OCI-LY7 (cell line): ENCODE measurements at regions not wholly inside any gene's neighbourhood (a gene's known extent, or its start where the extent isn't known, plus 50 kb on each side); places are given as distances from the start of the nearest gene placed in this dataset.
"Not testable (repeated sequence)": the region's sequence is repeated elsewhere in the genome, so short reads cannot be mapped to it uniquely, and the experiment has no call there.

Experiments used
- CTCF ChIP-seq: fragments of 200-600 bp; sonication (generic); conservative IDR thresholded peaks from 2 replicates; pipeline ENCODE4 v1.5.1; 2014; ENCODE audit warnings: mild to moderate bottlenecking, antibody characterized with exemption, low read length, moderate library complexity, mixed read lengths
- EZH2phosphoT487 ChIP-seq: fragments of 200-600 bp; sonication (generic); IDR thresholded peaks from 2 replicates; pipeline ENCODE4 v1.6.1; 2018; ENCODE audit warnings: low read depth, borderline replicate concordance, mild to moderate bottlenecking, mixed run types, antibody characterized with exemption, low read length, moderate library complexity, mixed read lengths

- TF ChIP-seq CTCF, EZH2phosphoT487: not testable (repeated sequence)
Measured at GRCh38 chr6:135565605-135566004, 68.1 kb upstream of the AHI1 start.
